ENCODE measurements at regions not wholly inside any gene's neighbourhood (a gene's known extent, or its start where the extent isn't known, plus 50 kb on each side); places are given as distances from the start of the nearest gene placed in this dataset.

GRCh38 chr15:35286721-35287120, 201.6 kb upstream of the NANOGP8 start:
- Histone ChIP-seq H3K4me3 (no peak overlapping the region), H3K27ac (no peak overlapping the region), H3K4me1 (ENCODE audit: insufficient read depth) (peaks cover 2% of the 10 kb centered on the region), H3K9me2 (ENCODE audit: insufficient read depth) (no peaks in the 10 kb centered on the region), H3K36me3 (ENCODE audit: low read depth) (no peaks in the 10 kb centered on the region), H3K9me3 (ENCODE audit: low read depth) (no peaks in the 10 kb centered on the region), H3K79me2 (ENCODE audit: insufficient read depth) (no peaks in the 10 kb centered on the region), H3K27me3 (replicated peaks; ENCODE audit: insufficient read depth) (no peaks in the 10 kb centered on the region), H3F3A (ENCODE audit: insufficient read depth) (0 out of 2 replicates have a peak, but pooled peaks cover 3% of the 10 kb centered on the region), H2AFZ (no peak overlapping the region), H3K9ac (no peak overlapping the region), H4K20me1 (ENCODE audit: insufficient read depth) (no peaks in the 10 kb centered on the region), H3K4me2 (ENCODE audit: unreplicated experiment) (no peak overlapping the region)
- no peak for DNase-seq
- in situ Hi-C loops (cut with MboI): loop anchor here (10.0 to 25.0 kb wide), 3 partner anchors 212 to 1826 kb away; partner anchors contain the start of gene MEIS2
- 57 to 59% methylated on average over 2 of the region's 2 CpGs for WGBS, 2 experiments (ENCODE audit: low coverage in 1 of 2, low lambda C conversion rate in 2 of 2, missing lambda C conversion rate in 2 of 2)
- no peak for TF ChIP-seq EZH2phosphoT487 (IDR thresholded peaks at IDR 0.05; ENCODE audit: insufficient read depth, low read depth)
- no peak for TF ChIP-seq EZH2 (IDR thresholded peaks at IDR 0.05; ENCODE audit: insufficient read depth, poor library complexity, severe bottlenecking)

- H3K27me3 ChIP-seq (replicated peaks; ENCODE audit: insufficient read depth): no peaks in the 10 kb centered on the region
- peaks cover 20% of the 10 kb centered on the region for H3K4me1 ChIP-seq (ENCODE audit: insufficient read depth)
- H3K9me2 ChIP-seq (ENCODE audit: insufficient read depth): no peaks in the 10 kb centered on the region
- H3F3A ChIP-seq (ENCODE audit: insufficient read depth): peaks cover 19% of the 10 kb centered on the region; the same call in 1 of the 2 replicates
- no peaks in the 10 kb centered on the region for H3K79me2 ChIP-seq (ENCODE audit: insufficient read depth)
- no peak overlapping the region for H2AFZ ChIP-seq
- H3K4me2 ChIP-seq (ENCODE audit: unreplicated experiment): no peak overlapping the region
- no peak overlapping the region for H3K27ac ChIP-seq
- TF ChIP-seq EZH2 (IDR thresholded peaks at IDR 0.05; ENCODE audit: insufficient read depth, poor library complexity, severe bottlenecking) (no peak), EZH2phosphoT487 (IDR thresholded peaks at IDR 0.05; ENCODE audit: insufficient read depth, low read depth) (no peak)
- WGBS, 2 experiments (ENCODE audit: low coverage in 1 of 2, low lambda C conversion rate in 2 of 2, missing lambda C conversion rate in 2 of 2): 88 to 91% methylated on average over 3 of the region's 3 CpGs
- no peak overlapping the region for H3K9ac ChIP-seq
- H3K4me3 ChIP-seq: no peak overlapping the region
- in situ Hi-C loops (cut with MboI): loop anchor here (10.0 to 25.0 kb wide), 3 partner anchors 208 to 1829 kb away; partner anchors contain the start of gene MEIS2
- H3K9me3 ChIP-seq (ENCODE audit: low read depth): no peaks in the 10 kb centered on the region
- no peaks in the 10 kb centered on the region for H3K36me3 ChIP-seq (ENCODE audit: low read depth)
- DNase-seq: no peak
- no peaks in the 10 kb centered on the region for H4K20me1 ChIP-seq (ENCODE audit: insufficient read depth)
Measured at GRCh38 chr15:35282965-35283496, 197.9 kb upstream of the NANOGP8 start.

DNA sequence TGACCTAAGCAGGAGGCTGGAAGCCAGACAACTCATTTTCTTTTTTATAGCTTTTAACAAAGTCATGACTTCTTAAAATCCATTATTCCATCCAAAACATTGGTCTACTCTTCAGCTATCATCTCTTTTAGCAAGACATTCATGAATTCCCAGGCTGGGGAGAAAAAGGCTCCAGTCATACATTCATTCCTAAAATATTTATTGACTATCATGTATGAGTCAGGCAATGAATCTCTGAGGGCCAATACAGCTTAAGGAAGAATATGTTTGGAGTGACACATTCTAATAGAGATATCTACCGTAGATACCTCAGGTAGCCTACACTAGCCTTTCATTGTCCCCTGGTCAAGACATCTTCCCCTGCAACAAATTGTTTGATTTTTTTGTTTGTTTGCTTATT, 196.4 kb upstream of the NANOGP8 start:
- in situ Hi-C loops (cut with MboI): loop anchor here (10.0 to 25.0 kb wide), 3 partner anchors 207 to 1831 kb away; partner anchors contain the start of gene MEIS2

GRCh38 chr15:35279811-35280210, 194.7 kb upstream of the NANOGP8 start:
- WGBS, 2 experiments (ENCODE audit: low coverage in 1 of 2, low lambda C conversion rate in 2 of 2, missing lambda C conversion rate in 2 of 2): 59 to 63% methylated on average over 1 of the region's 1 CpG
- H4K20me1 ChIP-seq (ENCODE audit: insufficient read depth): no peaks in the 10 kb centered on the region
- no peak overlapping the region for H3K4me3 ChIP-seq
- DNase-seq: peak; percentile 65
- in situ Hi-C loops (cut with MboI): loop anchor here (10.0 to 25.0 kb wide), 3 partner anchors 205 to 1832 kb away; partner anchors contain the start of gene MEIS2
- H3K4me2 ChIP-seq (ENCODE audit: unreplicated experiment): no peak overlapping the region
- no peaks in the 10 kb centered on the region for H3K9me2 ChIP-seq (ENCODE audit: insufficient read depth)
- no peaks in the 10 kb centered on the region for H3K27me3 ChIP-seq (replicated peaks; ENCODE audit: insufficient read depth)
- H3K4me1 ChIP-seq (ENCODE audit: insufficient read depth): peaks cover 20% of the 10 kb centered on the region
- peaks cover 19% of the 10 kb centered on the region; the same call in 1 of the 2 replicates for H3F3A ChIP-seq (ENCODE audit: insufficient read depth)
- H3K36me3 ChIP-seq (ENCODE audit: low read depth): no peaks in the 10 kb centered on the region
- no peak overlapping the region for H3K9ac ChIP-seq
- H3K27ac ChIP-seq: no peak overlapping the region
- H2AFZ ChIP-seq: no peak overlapping the region
- TF ChIP-seq EZH2phosphoT487 (IDR thresholded peaks at IDR 0.05; ENCODE audit: insufficient read depth, low read depth) (no peak), EZH2 (IDR thresholded peaks at IDR 0.05; ENCODE audit: insufficient read depth, poor library complexity, severe bottlenecking) (no peak)
- no peaks in the 10 kb centered on the region for H3K79me2 ChIP-seq (ENCODE audit: insufficient read depth)
- H3K9me3 ChIP-seq (ENCODE audit: low read depth): no peaks in the 10 kb centered on the region

More for the DNA sequence above, 196.4 kb upstream of the NANOGP8 start:
- H3K36me3 ChIP-seq (ENCODE audit: low read depth): no peaks in the 10 kb centered on the region
- DNase-seq: peak; percentile 76
- no peaks in the 10 kb centered on the region for H3K9me3 ChIP-seq (ENCODE audit: low read depth)
- H4K20me1 ChIP-seq (ENCODE audit: insufficient read depth): no peaks in the 10 kb centered on the region
- 12 to 18% methylated on average over 1 of the region's 1 CpG for WGBS, 2 experiments (ENCODE audit: low coverage in 1 of 2, low lambda C conversion rate in 2 of 2, missing lambda C conversion rate in 2 of 2)
- no peak overlapping the region for H2AFZ ChIP-seq
- no peaks in the 10 kb centered on the region for H3K27me3 ChIP-seq (replicated peaks; ENCODE audit: insufficient read depth)
- no peak overlapping the region for H3K4me3 ChIP-seq
- no peaks in the 10 kb centered on the region for H3K79me2 ChIP-seq (ENCODE audit: insufficient read depth)
- H3K4me2 ChIP-seq (ENCODE audit: unreplicated experiment): no peak overlapping the region
- peak overlapping the region; percentile 32; the same call in 1 of the 2 replicates for H3K27ac ChIP-seq
- TF ChIP-seq EZH2 (IDR thresholded peaks at IDR 0.05; ENCODE audit: insufficient read depth, poor library complexity, severe bottlenecking) (no peak), EZH2phosphoT487 (IDR thresholded peaks at IDR 0.05; ENCODE audit: insufficient read depth, low read depth) (no peak)
- peaks cover 20% of the 10 kb centered on the region for H3K4me1 ChIP-seq (ENCODE audit: insufficient read depth)
- H3K9me2 ChIP-seq (ENCODE audit: insufficient read depth): no peaks in the 10 kb centered on the region
- H3F3A ChIP-seq (ENCODE audit: insufficient read depth): peaks cover 19% of the 10 kb centered on the region; the same call in 1 of the 2 replicates
- H3K9ac ChIP-seq: no peak overlapping the region

All from GM23248 (cell line).